BJ (cell line): ENCODE measurements at regions not wholly inside any gene's neighbourhood (a gene's known extent, or its start where the extent isn't known, plus 50 kb on each side); places are given as distances from the start of the nearest gene placed in this dataset.

Experiments
- CTCF ChIA-PET: fragments of 350-600 bp; formaldehyde crosslinking; extraction: SDS; loops from one replicate; lab custom pipeline; 2021; ENCODE audit warnings: antibody characterized with exemption, inconsistent platforms; lab: Yijun Ruan, JAX
- POLR2A ChIA-PET: fragments of 300-600 bp; sonication (Branson Sonifier 250); formaldehyde crosslinking; extraction: SDS; loops from one replicate; lab custom pipeline; 2021; ENCODE audit warnings: antibody characterized with exemption; lab: Charles Lee
- DNase-seq: peaks from one replicate; pipeline ENCODE4 v3.0.0-alpha.2; 2011; ENCODE audit warnings: low read depth
- H3K27me3 ChIP-seq: 2 replicates; pipeline ENCODE4 v1.6.0; 2011; ENCODE audit warnings: low read length; ENCODE audit not compliant: control insufficient read depth, insufficient read depth
- H3K36me3 ChIP-seq: 2 replicates; pipeline ENCODE4 v1.5.1; 2011; ENCODE audit warnings: low read length; ENCODE audit not compliant: control insufficient read depth, insufficient read depth
- H3K4me3 ChIP-seq: 2 replicates; pipeline ENCODE4 v1.5.1; 2011; ENCODE audit warnings: low read depth, mild to moderate bottlenecking, control low read depth, low read length
- CTCF ChIP-seq: IDR thresholded peaks from 2 replicates; pipeline ENCODE4 v1.5.1; 2011; ENCODE audit warnings: low read depth, mild to moderate bottlenecking, control low read depth, inconsistent platforms, low read length, moderate library complexity; ENCODE audit not compliant: insufficient read depth

- POLR2A ChIA-PET: no interaction called here
- Histone ChIP-seq H3K27me3 (no peaks in the 10 kb centered on the region), H3K36me3 (no peaks in the 10 kb centered on the region), H3K4me3 (no peak overlapping the region)
- no peak for DNase-seq
- TF ChIP-seq CTCF: no peak
- CTCF ChIA-PET: no interaction called here
These were observed 163.7 kb upstream of the POU3F1 start for GRCh38 chr1:38210021-38210894.

- Histone ChIP-seq H3K4me3 (no peak overlapping the region), H3K36me3 (no peaks in the 10 kb centered on the region), H3K27me3 (no peaks in the 10 kb centered on the region)
- ChIA-PET POLR2A (no interaction called here), CTCF (no interaction called here)
- DNase-seq: no peak
- no peak for TF ChIP-seq CTCF
These were observed 162.4 kb upstream of the POU3F1 start for GRCh38 chr1:38208716-38209632.

- Histone ChIP-seq H3K27me3 (no peaks in the 10 kb centered on the region), H3K36me3 (no peaks in the 10 kb centered on the region), H3K4me3 (no peak overlapping the region)
- POLR2A ChIA-PET: no interaction called here
- no peak for DNase-seq
- TF ChIP-seq CTCF: no peak
- CTCF ChIA-PET: no interaction called here
These were observed 161.3 kb upstream of the POU3F1 start for GRCh38 chr1:38207906-38208305.

- CTCF ChIA-PET: interaction anchor here (1.0 kb wide), 1 partner anchor 24 kb away, joined by 3 read pairs; no protein-coding TSS in a partner anchor
- Histone ChIP-seq H3K36me3 (no peaks in the 10 kb centered on the region), H3K4me3 (no peak overlapping the region), H3K27me3 (no peaks in the 10 kb centered on the region)
- POLR2A ChIA-PET: no interaction called here
- no peak for DNase-seq
- TF ChIP-seq CTCF: no peak
These were observed 160.7 kb upstream of the POU3F1 start for GRCh38 chr1:38207275-38207674.

- Histone ChIP-seq H3K27me3 (no peaks in the 10 kb centered on the region), H3K36me3 (no peaks in the 10 kb centered on the region), H3K4me3 (no peak overlapping the region)
- TF ChIP-seq CTCF: no peak
- POLR2A ChIA-PET: no interaction called here
- CTCF ChIA-PET: no interaction called here
- no peak for DNase-seq
These were observed 158.1 kb upstream of the POU3F1 start for GRCh38 chr1:38204698-38205097.
